Fibroblast of skin of back (primary cell): ENCODE measurements at regions not wholly inside any gene's neighbourhood (a gene's known extent, or its start where the extent isn't known, plus 50 kb on each side); places are given as distances from the start of the nearest gene placed in this dataset.

Experiments used
- DNase-seq: peaks from one replicate; pipeline ENCODE4 v3.0.0-alpha.2; 2013

DNA sequence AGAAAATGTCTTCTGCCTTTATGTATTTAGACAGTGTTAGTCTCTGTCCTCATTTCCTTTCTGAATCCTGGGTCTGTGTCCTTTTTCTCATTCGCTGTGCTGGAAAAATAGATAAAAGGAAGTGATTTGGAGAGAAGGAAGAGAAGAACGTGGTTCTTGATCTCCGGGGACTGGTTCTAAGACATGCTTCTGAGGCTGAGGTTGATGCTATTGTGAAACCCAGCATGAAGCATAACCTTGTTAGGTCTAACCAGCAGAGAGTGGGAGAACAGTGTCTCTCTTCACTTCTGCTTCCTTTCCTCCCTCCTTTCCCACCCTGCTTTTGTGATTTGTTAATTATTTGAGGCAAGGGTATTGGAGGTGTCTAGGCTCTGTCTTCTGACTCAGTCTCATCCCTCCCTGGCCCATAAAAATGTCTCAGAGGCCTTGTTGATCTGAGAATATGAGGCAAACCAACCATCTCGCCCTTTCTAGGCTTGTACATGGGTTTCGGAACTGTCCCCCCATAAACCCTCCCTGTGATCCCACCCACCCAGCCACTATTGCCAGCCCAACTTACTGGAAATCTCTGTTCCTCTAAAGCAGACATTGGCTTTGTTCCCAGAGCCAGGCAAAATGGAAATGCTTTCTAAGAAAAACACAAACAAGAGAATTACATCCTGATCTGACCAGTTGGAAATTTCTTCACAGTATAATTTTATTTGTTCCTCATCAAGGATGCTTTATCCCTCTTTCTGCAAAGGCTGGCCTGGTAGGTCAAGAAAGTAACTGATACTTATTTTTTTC, 360.6 kb upstream of the TNP1 start:
- DNase-seq, result no peak

DNA sequence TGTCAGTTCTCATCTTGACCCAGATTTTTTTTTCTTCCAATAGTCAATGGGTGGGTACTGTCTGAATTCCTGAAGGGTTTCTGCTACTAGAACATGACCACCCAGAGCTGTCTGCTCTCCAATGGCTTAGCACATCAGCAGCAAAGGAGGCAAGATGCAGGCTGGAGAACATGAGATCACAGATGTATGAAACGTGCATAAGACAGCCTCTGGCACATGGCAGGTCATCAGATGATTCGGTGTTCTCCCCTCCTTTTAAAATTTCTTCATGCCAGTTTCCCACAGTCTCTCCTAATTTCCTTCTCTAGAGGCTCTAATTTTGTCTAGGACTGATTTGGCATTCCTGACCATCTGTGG, 359.3 kb upstream of the TNP1 start:
- DNase-seq, result peak; percentile 70

DNA sequence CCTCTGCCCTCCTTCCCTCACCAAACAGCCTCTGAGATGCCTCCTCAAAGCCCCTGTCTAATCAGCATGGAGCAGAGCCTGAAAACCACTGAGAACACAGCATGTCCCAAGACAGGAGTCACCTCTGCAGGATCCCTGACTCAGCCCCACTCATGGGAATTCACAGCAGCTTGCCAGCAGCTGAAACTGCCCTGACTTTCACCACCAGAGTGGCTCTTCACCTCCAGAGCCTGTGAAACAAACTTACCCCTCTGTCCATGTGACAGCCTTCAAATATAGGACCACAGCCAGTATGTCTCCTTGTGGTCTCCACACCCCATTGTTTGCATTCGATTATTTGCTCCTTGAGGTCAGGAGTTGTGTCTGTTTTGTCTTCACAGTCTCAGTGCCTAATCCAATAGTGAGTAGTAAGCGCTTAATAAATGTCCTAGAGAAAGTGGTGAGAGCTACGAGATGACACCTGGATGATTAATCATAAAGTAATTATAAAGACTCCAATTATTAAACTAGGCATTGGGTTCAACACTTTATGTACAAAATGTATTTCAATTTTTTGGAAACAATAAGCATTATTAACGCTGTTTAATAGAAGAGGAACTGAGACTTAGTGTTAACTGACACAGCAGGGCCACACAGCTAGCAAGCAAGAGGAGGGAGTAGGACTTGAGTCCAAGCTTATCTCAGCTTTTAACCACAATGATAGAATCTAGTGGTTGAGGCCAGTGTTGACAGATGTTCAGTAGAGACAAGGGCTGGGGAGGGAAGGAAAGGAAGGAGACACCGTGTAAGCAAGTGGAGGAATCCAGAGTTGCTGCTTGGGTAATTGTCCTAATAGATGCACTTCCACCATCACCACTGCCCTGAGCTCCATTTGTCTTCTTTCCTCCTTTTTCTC, 358.7 kb upstream of the TNP1 start:
- peak; percentile 76 for DNase-seq

DNA sequence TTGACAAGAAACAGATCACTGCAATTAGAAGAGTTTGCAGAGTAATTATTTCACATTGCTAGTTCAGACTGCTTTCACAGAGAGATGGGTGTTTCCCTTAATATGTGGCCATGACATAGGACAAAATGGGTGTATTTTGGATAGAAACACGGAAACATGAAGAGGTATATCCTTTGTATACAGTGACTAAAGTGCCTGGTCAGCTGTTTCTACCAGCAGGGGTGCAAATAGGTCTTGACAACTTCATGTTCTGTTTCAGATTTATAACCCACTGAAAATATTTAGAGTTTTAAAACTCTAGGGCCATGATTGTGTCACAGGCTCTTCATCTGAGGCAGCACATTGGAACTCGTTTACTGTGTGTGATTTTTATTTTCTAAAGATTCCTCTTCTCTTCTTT, 357.1 kb upstream of the TNP1 start:
- no peak for DNase-seq

DNA sequence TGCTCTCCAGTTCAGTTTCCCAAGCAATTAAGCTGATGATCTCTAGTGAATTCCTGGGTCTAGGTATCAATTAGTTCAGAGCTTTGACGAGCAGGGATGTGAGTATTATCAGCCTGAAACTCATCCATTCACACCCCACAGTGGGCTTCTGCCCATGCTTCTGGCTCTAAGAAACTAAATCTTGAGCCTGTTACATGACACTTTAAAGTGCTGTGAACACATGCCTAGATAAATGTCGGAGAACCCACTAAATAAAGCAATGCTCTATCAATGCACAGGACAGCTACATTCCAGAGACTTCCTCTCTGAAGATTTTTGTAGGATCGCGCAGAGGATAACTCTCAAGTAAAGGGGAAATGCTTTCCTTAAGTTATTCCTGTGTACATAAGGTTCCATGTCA, 356.5 kb upstream of the TNP1 start:
- DNase-seq, result no peak

DNA sequence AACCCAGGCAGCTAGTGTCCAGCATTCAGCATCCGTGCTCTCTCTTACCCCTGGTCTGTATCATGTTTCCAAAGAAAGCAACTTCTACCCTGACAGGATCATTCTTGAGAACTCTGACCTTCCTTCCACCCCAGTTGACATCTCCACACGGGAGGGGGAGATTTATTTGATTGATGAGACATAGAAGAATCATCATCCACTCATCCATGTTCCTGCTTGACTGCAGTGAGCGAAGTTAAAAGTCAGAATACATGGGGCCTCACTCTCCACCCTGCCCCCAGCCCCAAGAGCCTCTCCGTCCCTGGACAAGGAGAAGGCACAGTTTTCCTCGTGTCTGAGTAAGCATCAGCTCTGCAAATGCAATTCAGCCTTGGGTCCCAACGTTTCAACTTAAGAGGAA, 356.0 kb upstream of the TNP1 start:
- peak; percentile 32 for DNase-seq

DNA sequence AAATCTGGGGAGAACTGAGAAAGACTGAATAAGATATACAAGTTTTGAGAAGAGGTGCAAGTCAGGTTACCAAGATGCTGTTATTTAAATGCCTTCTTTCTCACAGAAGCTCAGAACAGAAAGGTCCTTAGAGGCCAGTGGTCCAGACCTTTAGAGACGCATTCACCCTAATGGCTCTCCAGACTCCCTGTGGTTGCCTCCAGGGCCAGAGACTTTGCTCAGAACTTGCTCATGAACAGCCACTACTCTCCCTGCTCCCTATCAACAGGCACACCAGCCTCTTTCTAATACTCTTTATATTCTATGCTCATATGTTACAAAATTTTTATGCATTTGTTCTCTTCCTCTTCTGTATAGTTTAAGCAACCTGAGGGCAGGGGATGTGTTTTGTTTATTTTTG, 349.0 kb upstream of the TNP1 start:
- DNase-seq, result no peak

DNA sequence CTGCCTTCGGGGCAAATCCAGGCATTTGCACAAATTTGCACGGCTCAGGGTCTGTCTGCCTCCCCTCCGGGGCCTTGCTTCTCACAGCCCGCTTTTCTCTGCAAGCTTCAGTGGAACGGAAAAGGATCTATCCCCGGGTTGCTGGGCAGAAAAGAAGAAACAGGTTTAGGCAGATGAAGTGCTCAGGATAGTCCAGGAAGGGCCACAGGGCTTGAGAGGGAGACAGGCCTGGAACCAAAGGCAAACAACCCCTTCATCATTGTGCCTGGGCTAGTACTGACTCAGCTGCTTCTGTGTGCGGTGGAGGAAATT, 347.8 kb upstream of the TNP1 start:
- no peak for DNase-seq

DNA sequence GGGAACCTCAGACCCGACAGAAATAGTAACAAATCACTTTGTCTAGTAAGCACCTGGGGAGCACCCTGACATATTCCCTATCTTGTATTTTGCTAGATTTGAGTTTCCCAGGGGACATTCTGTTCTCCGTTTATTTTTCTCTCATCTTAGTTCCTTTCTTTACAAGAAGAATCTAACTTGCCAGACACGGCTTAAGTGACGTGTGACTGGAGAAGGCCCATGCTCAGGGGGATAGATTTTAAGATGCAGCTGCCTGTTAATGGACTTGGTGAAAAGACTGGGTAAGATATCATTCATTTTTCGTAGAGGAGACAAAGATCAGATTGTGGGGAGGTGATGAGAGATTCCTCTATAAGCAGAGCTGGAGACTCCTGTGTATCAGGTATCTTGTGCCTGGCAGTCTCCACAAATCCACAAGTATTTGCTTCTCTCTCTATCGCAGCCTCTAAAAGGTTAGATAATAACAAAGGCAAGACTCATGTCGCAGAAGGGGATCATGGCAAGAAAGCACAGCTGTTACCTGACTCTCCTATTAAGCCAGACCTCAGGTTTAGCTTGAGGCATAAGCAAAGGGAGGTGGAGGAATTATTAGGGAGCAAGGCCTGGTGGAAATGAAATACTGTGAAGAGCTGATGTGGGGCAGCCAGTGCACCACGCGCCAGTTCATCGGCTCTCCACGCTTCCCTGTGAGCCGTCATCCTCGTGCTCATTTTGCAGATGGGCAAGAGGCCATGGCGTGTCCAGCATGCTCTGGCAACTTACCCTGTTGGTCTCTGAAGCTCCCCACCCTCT, 347.2 kb upstream of the TNP1 start:
- no peak for DNase-seq

DNA sequence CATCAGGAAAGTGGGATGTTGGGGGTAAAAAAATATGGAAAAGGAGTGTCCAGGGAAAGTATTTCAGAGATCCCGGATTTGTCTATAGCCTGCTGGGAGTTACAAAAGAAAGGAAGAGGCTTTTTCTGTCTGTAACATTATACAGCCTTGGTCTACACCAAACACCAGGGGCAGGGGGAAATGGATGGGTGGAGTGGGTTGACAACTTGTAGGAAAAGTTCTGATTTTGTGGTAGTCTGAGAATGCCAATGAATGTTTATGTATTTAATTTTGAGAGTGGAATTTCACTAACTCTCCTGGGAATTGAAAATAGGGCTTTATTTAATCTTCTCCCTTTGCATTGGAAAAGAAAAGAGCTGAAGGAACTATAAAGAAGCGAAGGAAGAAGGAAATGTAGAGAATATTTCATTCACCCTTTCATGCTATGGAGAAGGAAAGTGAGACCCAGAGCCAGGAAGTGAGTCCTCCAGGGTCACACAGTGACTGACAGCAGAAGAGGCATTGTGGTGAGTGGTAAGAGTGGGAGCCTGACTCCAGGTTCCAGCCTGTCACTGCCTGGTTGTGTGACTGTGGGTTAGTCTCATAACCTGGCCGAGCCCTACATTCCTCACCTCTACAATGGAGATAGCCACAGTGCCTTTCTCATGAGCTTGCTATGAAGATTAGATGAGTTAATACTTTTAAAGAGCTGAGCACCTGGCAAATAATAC, 346.3 kb upstream of the TNP1 start:
- peak; percentile 65 for DNase-seq

DNA sequence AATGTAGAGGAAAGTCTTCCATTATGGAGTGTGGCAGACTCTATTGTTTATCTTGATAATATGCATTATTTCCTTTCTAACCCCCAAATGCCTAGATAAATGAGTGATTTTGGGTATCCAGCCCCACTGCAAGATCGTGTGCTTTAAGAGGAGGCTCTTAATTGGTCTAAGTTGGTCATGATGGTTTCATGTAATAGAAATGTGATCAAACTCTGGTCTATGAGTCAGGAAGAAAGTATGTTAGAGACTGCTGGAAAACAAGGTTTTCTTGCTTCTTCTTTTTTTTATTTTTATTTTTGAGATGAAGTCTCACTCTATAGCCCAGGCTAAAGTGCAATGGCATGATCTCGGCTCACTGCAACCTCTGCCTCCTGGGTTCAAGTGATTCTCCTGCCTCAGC, 344.5 kb upstream of the TNP1 start:
- peak; percentile 83 for DNase-seq

DNA sequence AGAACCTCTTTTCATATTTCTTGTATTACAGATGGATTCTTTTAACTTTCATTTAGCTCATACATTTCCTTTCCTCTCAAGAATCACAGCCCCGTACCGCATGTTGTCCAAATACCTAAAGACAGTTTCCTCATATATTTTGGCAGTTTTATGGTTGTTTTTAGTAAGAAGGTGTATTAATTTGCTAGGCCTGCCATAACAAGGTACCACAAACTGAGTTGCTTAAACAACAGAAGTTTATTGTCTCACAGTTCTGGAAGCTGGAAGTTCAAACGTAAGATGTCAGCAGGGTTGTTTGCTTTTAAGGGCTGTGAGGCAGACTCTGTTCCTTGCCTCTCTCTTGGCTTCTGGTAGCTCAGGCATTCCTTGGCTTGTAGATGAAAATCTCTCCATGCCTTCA, 343.2 kb upstream of the TNP1 start:
- DNase-seq, result no peak

DNA sequence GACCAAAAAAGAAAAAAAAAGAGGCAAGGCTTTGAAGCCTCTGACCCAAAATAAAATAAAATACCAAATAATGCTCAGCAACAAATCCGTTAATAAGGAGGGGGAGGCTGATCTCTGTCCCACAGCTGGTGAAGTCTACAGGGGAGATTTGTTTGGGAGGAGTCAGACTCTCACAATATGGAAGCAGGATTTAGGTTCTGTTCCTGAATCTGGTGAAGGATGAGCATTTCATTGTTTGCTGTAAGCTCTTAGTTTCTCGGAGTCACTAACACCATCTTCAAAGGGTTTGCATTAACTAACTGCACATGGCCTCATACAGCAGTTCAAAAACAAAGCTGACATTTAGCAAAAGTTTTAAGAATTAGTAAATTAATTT, 339.4 kb upstream of the TNP1 start:
- no peak for DNase-seq

DNA sequence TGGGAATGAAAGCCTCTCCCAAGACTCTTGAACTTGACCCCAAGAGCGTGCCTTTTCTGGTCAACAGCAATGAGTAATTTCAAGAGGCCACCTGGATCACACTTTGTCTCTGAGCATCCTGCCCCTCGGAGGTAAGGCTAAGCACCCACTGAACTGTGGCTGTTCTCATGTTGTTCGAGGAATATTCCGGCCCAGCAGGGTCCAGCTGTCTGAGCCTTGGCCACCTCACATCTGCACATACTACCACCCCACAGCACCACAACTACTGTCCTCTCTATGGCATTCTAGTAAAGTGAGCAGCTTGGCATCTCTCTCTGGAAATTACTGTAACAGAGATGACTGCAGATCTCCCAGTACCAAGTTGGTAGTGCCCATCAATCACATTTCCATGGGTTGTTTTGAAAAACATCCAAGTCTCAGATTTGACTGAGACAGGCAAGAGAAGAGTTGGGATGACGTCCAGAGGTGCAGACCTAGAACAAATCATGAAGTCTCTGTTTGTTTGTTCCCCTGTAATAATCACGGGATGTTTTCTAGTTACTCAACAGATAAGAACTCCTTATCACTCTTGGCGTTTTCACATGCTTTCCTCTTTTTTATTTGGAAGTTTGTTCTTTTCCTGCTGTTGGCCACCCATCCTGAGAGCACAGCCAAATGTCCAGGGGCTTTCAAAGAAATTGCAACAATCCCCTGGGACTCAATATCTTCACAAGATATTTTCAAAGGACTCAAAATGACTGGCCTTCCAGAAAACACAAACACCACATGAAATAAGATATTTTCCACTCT, 336.0 kb upstream of the TNP1 start:
- DNase-seq, result no peak

DNA sequence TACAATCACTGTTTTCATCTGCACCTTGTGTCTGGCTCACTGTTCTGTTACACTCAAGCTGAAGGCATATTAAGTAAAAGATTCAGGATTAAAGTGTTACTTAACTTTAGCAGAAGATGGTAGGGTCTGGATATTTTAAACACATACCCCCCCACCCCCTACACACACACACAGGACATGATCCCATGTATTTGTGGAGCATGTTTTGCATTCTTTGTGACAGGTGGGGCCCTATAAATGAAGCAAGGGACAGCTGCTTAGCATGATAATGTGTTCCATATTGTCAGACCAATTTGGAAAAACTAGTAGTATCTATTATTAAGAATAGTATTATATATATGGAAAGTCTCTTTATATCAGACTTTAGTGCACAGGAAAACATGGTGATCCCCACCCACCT, 335.2 kb upstream of the TNP1 start:
- DNase-seq, result no peak

DNA sequence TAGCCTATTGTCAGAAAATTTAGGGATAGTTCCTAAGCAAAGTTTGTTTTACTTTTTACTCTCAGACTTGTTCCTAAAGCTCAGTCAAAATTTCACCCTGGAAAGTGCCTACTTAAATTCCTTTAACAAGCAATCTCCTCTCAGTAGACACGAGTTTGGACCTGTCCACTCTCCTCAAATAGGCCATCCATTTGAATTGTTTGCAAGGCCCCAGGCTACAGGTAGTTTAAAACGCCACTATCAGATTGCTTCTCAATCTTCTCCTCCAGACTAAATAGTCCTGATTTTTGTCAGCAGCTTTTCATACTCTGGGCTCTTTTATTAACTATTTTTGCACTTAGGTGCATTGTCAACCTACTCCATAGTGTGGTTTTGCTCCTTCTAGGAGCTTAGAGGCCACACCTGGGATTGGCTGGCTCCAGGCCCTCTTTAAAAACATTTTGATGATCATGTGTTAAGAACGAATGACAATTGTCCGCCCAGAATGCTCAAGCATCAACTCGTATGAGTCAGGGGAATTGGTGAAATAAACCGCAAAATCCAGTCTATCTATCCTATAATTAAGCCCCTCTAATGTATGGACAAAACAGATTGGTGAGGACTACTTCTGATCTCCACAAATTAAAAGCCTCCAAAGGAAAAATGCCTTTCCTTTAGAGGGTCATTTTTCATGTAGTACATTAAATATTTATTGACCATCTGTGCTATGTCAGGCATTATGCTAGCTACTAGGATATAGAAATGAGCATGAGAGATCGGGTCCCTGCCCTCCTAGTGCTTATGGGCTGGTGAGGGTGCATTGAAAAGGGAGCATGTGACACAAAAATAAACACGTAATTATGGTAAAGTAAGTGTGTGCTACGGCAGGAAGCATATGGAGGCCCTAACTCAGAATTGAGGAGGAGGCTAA, 333.8 kb upstream of the TNP1 start:
- DNase-seq, result no peak

DNA sequence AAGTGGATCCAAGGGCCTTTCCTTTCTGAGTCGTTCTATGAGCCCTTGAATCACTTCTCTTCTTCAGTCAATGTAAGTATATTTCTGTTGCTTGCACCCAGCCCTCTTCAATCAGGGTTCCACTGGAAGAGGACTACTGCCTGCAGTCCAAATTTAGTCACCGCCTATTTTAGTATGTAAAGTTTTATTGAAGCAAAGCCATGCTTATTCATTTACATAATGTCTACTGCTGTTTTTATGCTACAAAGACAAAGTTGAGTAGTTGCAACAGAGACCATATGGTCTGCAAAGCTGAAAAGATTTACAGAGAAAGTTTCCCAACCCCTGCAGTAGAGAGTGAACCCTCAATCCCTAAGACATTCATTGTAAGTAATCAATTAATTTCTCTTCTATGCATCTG, 332.5 kb upstream of the TNP1 start:
- no peak for DNase-seq

DNA sequence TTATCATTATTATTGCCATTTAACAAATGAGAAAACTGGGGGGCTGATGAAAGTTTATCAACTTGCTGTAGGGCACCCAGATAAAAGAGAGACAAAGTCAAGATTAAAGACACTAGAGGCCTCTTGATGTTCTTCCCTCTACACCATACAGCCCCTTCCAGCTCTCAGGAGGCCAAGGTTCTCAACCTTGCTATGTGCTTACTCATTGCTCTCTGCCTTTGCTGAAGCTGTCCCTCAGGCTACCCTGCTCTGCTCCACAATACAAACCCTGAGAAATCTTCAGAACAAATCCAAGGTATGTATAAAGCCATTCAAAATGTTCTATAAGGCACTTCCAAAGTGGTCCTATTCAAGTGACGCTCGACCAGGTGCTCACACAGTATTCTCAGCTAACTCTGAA, 329.9 kb upstream of the TNP1 start:
- no peak for DNase-seq

DNA sequence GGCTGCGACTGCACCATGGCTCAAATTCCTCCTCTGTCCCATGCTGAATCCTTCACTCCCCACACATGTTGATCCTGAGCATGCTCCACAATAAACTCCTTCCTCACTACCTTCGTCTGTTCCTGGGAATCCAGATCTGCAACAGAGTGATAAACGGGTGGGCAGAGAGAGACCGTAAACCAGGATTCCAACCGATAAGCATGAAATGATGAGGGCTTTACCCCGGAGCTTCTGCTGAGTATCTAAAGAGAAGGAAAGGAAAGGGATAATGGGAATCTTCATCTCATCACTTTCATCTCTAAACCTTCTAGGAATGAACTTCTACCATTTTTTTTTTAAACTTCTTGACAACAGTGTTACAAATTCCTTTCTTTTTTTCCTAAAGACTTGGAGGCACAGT, 329.3 kb upstream of the TNP1 start:
- DNase-seq, result no peak

DNA sequence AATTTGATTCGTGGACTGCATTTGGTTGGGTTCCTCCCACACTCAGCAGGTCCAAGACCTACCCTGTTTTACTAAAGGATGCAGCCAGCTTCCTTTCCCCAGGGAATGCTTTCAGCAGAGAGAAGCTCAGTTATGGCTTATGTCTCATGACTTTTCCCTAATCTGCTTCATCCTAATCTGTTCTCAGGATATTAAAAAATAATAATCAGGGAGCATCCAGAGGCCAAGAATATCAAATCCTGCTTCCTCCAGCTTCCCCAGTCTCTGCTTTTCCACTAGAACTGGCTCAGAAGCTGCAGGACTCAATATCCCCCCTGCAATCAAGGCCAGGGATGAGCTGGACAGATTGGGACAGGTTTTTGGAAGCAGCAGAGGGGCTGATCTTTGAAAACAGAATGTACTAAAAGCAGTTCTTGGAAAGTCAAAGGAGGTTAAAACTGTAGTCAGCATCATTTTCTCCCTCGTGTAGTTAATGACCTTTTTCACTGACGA, 326.9 kb upstream of the TNP1 start:
- DNase-seq, result peak; percentile 47

DNA sequence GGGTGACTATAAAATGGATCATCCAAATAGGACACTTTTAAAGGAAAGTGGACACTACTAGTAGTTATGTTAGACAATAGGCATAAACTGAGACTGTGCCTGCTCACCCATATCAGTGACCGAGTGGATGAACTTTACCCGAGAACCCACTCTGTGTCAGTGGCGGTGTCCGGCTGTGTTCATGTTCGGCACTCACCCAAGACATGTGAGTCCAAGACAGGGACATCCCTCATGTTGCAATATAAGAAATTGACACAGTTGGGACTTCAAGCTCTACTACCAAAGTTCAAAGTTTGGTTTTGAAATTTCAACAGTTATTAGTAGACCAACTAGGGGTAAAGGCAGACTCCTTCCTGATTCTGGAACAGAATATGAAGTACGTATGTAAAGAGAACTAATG, 326.3 kb upstream of the TNP1 start:
- DNase-seq, result no peak
